Spinal cord (tissue), 9 donors: ENCODE measurements at regions not wholly inside any gene's neighbourhood (a gene's known extent, or its start where the extent isn't known, plus 50 kb on each side); places are given as distances from the start of the nearest gene placed in this dataset.

Experiments
- DNase-seq, 6 donors: peaks; one replicate each; pipeline versions ENCODE4 v3.0.0 to v3.0.0-alpha.2; 2013 to 2015; ENCODE audit warnings: low spot score in 6 of 6, low read depth in 4 of 6
- H3K27ac ChIP-seq: one replicate; pipeline ENCODE4 v1.5.1; 2013; ENCODE audit warnings: low read depth, low read length, control low read depth
- H3K27me3 ChIP-seq: one replicate; pipeline ENCODE4 v1.6.1; 2013; ENCODE audit warnings: low read length; ENCODE audit not compliant: control insufficient read depth, insufficient read depth
- H3K36me3 ChIP-seq: one replicate; pipeline ENCODE4 v1.6.1; 2013; ENCODE audit warnings: low read length; ENCODE audit not compliant: control insufficient read depth, insufficient read depth
- H3K4me1 ChIP-seq: one replicate; pipeline ENCODE4 v1.6.1; 2013; ENCODE audit warnings: low read length; ENCODE audit not compliant: control insufficient read depth, insufficient read depth
- H3K4me3 ChIP-seq: one replicate; pipeline ENCODE4 v1.5.1; 2013; ENCODE audit warnings: low read depth, low read length, control low read depth
- H3K9me3 ChIP-seq: one replicate; pipeline ENCODE4 v1.6.1; 2013; ENCODE audit warnings: low read length; ENCODE audit not compliant: control insufficient read depth, insufficient read depth
- WGBS: methylation state at CpG from one replicate; pipeline ENCODE4 v1.1.5; 2013; ENCODE audit warnings: missing lambda C conversion rate; ENCODE audit not compliant: insufficient coverage; 5-methylcytosine and 5-hydroxymethylcytosine counted together
- donor health status: healthy.

- Histone ChIP-seq H3K36me3 (no peaks in the 10 kb centered on the region), H3K4me3 (no peak overlapping the region), H3K9me3 (no peaks in the 10 kb centered on the region), H3K27me3 (no peaks in the 10 kb centered on the region), H3K4me1 (no peaks in the 10 kb centered on the region), H3K27ac (no peak overlapping the region)
- no peak for DNase-seq
Observed at GRCh38 chr5:39867923-39868322, 443.1 kb upstream of the DAB2 start.

DNA sequence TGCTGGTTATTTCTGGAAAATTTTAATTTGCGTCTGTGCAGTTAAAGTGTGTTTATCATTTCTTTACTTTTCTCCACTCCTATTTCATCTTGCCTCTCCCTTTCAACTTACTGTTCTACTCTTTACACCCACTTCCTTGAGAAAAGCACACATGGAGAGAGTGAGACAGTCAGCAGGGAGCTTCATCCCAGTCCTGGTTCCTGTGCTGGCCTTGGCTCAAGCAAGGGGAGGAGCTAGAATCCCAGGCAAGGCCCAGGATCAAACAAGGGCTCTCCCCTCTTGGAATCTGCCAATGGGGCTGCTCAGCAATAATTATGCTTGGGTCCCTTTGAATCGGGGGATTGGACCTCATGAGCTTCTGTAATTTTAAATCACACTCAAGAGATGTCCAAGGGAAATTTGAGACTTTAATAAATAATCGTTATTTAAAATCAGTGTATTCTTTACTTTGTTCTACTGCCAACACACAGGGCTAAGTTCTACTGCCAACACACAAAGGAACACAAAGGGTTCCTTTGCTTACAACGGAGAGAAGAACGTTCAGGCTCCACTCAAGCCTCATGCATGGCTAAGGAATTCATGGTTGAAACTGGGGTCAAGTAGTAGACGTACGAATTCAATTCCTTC lies 439.3 kb upstream of the DAB2 start:
- no CpG with 5 or more reads among the region's 7 CpGs for WGBS
- no peaks in the 10 kb centered on the region for H3K9me3 ChIP-seq
- DNase-seq = no peak

DNA sequence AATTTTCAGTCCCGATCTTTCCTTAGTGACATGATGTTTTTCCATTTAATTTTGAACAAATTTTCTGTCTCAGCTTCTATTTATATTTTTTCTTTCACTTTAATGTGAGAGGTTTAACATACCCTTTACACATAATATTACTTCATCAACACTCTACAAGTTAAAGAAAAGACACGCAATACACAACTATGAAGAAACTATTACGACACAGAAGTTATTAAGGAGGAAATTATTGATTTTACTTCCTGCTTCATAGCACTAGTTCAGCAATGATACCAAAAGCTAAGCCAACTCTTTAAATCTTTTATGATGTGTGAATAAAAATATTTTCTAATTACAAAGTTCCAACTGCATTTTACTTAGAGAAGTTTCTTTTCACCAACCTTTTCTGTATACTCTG lies 432.3 kb upstream of the DAB2 start:
- no peaks in the 10 kb centered on the region for H3K4me1 ChIP-seq
- no peaks in the 10 kb centered on the region for H3K27me3 ChIP-seq
- H3K36me3 ChIP-seq = no peaks in the 10 kb centered on the region
- DNase-seq = no peak
- no CpG with 5 or more reads among the region's 3 CpGs for WGBS
- no peak overlapping the region for H3K27ac ChIP-seq
- H3K9me3 ChIP-seq = no peaks in the 10 kb centered on the region
- H3K4me3 ChIP-seq = no peak overlapping the region

More for the DNA sequence above, 439.3 kb upstream of the DAB2 start:
- no peak overlapping the region for H3K27ac ChIP-seq
- H3K4me3 ChIP-seq = no peak overlapping the region
- no peaks in the 10 kb centered on the region for H3K27me3 ChIP-seq
- no peaks in the 10 kb centered on the region for H3K36me3 ChIP-seq
- H3K4me1 ChIP-seq = no peaks in the 10 kb centered on the region

- Histone ChIP-seq H3K4me1 (no peaks in the 10 kb centered on the region), H3K36me3 (no peaks in the 10 kb centered on the region), H3K9me3 (no peaks in the 10 kb centered on the region), H3K27me3 (no peaks in the 10 kb centered on the region), H3K4me3 (no peak overlapping the region), H3K27ac (no peak overlapping the region)
- no CpG with 5 or more reads among the region's 2 CpGs for WGBS
- DNase-seq = peak in 1 of 6 donors; percentile 20
Observed at GRCh38 chr5:39854771-39855410, 430.1 kb upstream of the DAB2 start.

GRCh38 chr5:39850291-39850690 lies 425.5 kb upstream of the DAB2 start:
- Histone ChIP-seq H3K36me3 (no peaks in the 10 kb centered on the region), H3K4me1 (no peaks in the 10 kb centered on the region), H3K4me3 (no peak overlapping the region), H3K27me3 (no peaks in the 10 kb centered on the region), H3K27ac (no peak overlapping the region), H3K9me3 (no peaks in the 10 kb centered on the region)
- DNase-seq = no peak
- WGBS = 89% methylated on average over 2 of the region's 4 CpGs

- no peaks in the 10 kb centered on the region for H3K9me3 ChIP-seq
- no peaks in the 10 kb centered on the region for H3K4me1 ChIP-seq
- H3K27ac ChIP-seq = no peak overlapping the region
- no peak overlapping the region for H3K4me3 ChIP-seq
- no peaks in the 10 kb centered on the region for H3K36me3 ChIP-seq
- DNase-seq = no peak
- H3K27me3 ChIP-seq = no peaks in the 10 kb centered on the region
Observed at GRCh38 chr5:39846144-39846543, 421.4 kb upstream of the DAB2 start.

DNA sequence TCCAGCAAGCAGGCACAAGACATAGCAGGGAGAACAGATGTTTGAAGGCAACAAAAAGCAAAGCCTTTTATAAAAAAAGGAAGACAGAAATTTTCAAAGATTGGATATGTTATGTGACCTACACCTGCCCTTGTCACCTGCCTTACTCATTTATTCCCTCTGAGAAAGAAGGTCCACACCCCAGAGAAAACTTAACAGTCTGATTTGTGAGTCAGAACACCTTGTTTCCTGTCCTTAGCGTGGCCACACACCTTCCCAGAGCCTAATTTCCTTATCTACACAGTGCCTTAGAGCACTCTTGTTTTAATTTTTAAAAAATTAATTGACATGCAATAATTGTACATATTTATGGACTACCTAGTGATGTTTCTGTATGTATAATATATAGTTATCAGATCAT lies 419.0 kb upstream of the DAB2 start:
- Histone ChIP-seq H3K27ac (no peak overlapping the region), H3K27me3 (no peaks in the 10 kb centered on the region), H3K9me3 (no peaks in the 10 kb centered on the region), H3K4me3 (no peak overlapping the region), H3K4me1 (no peaks in the 10 kb centered on the region), H3K36me3 (no peaks in the 10 kb centered on the region)
- no CpG with 5 or more reads among the region's 1 CpG for WGBS
- DNase-seq = no peak

DNA sequence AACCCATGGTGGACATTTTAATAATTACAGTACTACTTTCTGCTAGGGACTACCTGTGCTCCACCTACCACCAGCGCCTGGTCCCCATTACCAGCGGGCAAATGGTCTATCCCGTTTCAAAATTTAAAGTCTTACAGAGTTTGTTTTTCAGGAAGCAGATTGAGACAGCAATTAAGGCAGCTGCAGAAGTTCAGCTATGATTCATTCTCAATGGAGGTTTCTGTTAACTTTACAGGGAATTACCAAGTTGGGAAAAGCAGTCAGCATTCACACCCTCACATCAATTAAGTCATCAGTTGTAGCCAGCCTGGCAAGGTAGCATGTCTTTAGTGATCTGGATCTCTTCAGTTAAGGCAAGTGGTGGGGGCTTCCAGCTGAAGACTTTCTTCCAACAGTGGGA lies 410.6 kb upstream of the DAB2 start:
- Histone ChIP-seq H3K27ac (no peak overlapping the region), H3K27me3 (no peaks in the 10 kb centered on the region), H3K36me3 (no peaks in the 10 kb centered on the region), H3K9me3 (no peaks in the 10 kb centered on the region), H3K4me1 (no peaks in the 10 kb centered on the region), H3K4me3 (no peak overlapping the region)
- 100% methylated on average over 1 of the region's 3 CpGs for WGBS
- no peak for DNase-seq

GRCh38 chr5:39829441-39829840 lies 404.7 kb upstream of the DAB2 start:
- no peaks in the 10 kb centered on the region for H3K27me3 ChIP-seq
- DNase-seq = no peak
- H3K36me3 ChIP-seq = no peaks in the 10 kb centered on the region
- no peaks in the 10 kb centered on the region for H3K9me3 ChIP-seq
- no peaks in the 10 kb centered on the region for H3K4me1 ChIP-seq
- no peak overlapping the region for H3K27ac ChIP-seq
- H3K4me3 ChIP-seq = no peak overlapping the region
- whole genome bisulfite sequencing = no CpG with 5 or more reads among the region's 1 CpG

- H3K4me3 ChIP-seq = no peak overlapping the region
- peak in 1 of 6 donors; percentile 30 for DNase-seq
- H3K27ac ChIP-seq = no peak overlapping the region
- H3K27me3 ChIP-seq = no peaks in the 10 kb centered on the region
- no peaks in the 10 kb centered on the region for H3K4me1 ChIP-seq
- no peaks in the 10 kb centered on the region for H3K36me3 ChIP-seq
- WGBS = no CpG with 5 or more reads among the region's 4 CpGs
- no peaks in the 10 kb centered on the region for H3K9me3 ChIP-seq
Observed at GRCh38 chr5:39826051-39826450, 401.3 kb upstream of the DAB2 start.
